ENCODE measurements at regions not wholly inside any gene's neighbourhood (a gene's known extent, or its start where the extent isn't known, plus 50 kb on each side); places are given as distances from the start of the nearest gene placed in this dataset.

- Histone ChIP-seq H3K79me2 (ENCODE audit: insufficient read depth, low read depth, low read length) (no peaks in the 10 kb centered on the region), H3K4me2 (ENCODE audit: low read length) (no peak overlapping the region), H4K20me1 (ENCODE audit: insufficient read depth, low read length) (no peaks in the 10 kb centered on the region), H3K9me3 (ENCODE audit: low read length) (no peaks in the 10 kb centered on the region), H3K4me1 (ENCODE audit: insufficient read depth, low read length, poor library complexity, severe bottlenecking) (no peaks in the 10 kb centered on the region), H3K9me2 (ENCODE audit: insufficient read depth, low read length) (no peaks in the 10 kb centered on the region), H3K4me3 (ENCODE audit: low read depth, low read length, poor library complexity, severe bottlenecking) (no peak overlapping the region), H2AFZ (ENCODE audit: low read length) (no peak overlapping the region), H3K36me3 (ENCODE audit: insufficient read depth, low read length) (no peaks in the 10 kb centered on the region), H3K27ac (ENCODE audit: low read depth, low read length, poor library complexity, severe bottlenecking) (no peak overlapping the region)
- TF ChIP-seq CTCF (conservative IDR thresholded peaks at IDR 0.05; ENCODE audit: low read length) = no peak
- no peak for TF ChIP-seq EZH2phosphoT487 (IDR thresholded peaks at IDR 0.05; ENCODE audit: borderline replicate concordance, low read depth, low read length)
- ChIA-PET POLR2A (no interaction called here), CTCF (ENCODE audit: unreplicated experiment) (no interaction called here)
- no TSS peak for BruUV-seq (replicated peaks)
- intact Hi-C loops (cut with micrococcal nuclease; ENCODE audit: unreplicated experiment) = no loop called here
- no peak for DNase-seq (ENCODE audit: low spot score)
These were observed 269.8 kb upstream of the PWP1 start for GRCh38 chr12:107415834-107416233.

GRCh38 chr12:107417004-107417403 is 268.6 kb upstream of the PWP1 start:
- H3K79me2 ChIP-seq (ENCODE audit: insufficient read depth, low read depth, low read length) = no peaks in the 10 kb centered on the region
- no TSS peak for BruUV-seq (replicated peaks)
- no peaks in the 10 kb centered on the region for H3K4me1 ChIP-seq (ENCODE audit: insufficient read depth, low read length, poor library complexity, severe bottlenecking)
- H3K4me3 ChIP-seq (ENCODE audit: low read depth, low read length, poor library complexity, severe bottlenecking) = no peak overlapping the region
- no peaks in the 10 kb centered on the region for H3K9me3 ChIP-seq (ENCODE audit: low read length)
- intact Hi-C loops (cut with micrococcal nuclease; ENCODE audit: unreplicated experiment) = no loop called here
- ChIA-PET CTCF (ENCODE audit: unreplicated experiment) (no interaction called here), POLR2A (no interaction called here)
- TF ChIP-seq EZH2phosphoT487 (IDR thresholded peaks at IDR 0.05; ENCODE audit: borderline replicate concordance, low read depth, low read length) (no peak), CTCF (conservative IDR thresholded peaks at IDR 0.05; ENCODE audit: low read length) (no peak)
- H2AFZ ChIP-seq (ENCODE audit: low read length) = no peak overlapping the region
- H3K9me2 ChIP-seq (ENCODE audit: insufficient read depth, low read length) = no peaks in the 10 kb centered on the region
- no peaks in the 10 kb centered on the region for H4K20me1 ChIP-seq (ENCODE audit: insufficient read depth, low read length)
- H3K36me3 ChIP-seq (ENCODE audit: insufficient read depth, low read length) = no peaks in the 10 kb centered on the region
- H3K27ac ChIP-seq (ENCODE audit: low read depth, low read length, poor library complexity, severe bottlenecking) = no peak overlapping the region
- no peak for DNase-seq (ENCODE audit: low spot score)
- H3K4me2 ChIP-seq (ENCODE audit: low read length) = no peak overlapping the region

- Histone ChIP-seq H3K36me3 (ENCODE audit: insufficient read depth, low read length) (no peaks in the 10 kb centered on the region), H2AFZ (ENCODE audit: low read length) (no peak overlapping the region), H3K9me3 (ENCODE audit: low read length) (no peaks in the 10 kb centered on the region), H4K20me1 (ENCODE audit: insufficient read depth, low read length) (no peaks in the 10 kb centered on the region), H3K9me2 (ENCODE audit: insufficient read depth, low read length) (no peaks in the 10 kb centered on the region), H3K27ac (ENCODE audit: low read depth, low read length, poor library complexity, severe bottlenecking) (no peak overlapping the region), H3K4me3 (ENCODE audit: low read depth, low read length, poor library complexity, severe bottlenecking) (no peak overlapping the region), H3K79me2 (ENCODE audit: insufficient read depth, low read depth, low read length) (no peaks in the 10 kb centered on the region), H3K4me2 (ENCODE audit: low read length) (no peak overlapping the region), H3K4me1 (ENCODE audit: insufficient read depth, low read length, poor library complexity, severe bottlenecking) (no peaks in the 10 kb centered on the region)
- ChIA-PET POLR2A (no interaction called here), CTCF (ENCODE audit: unreplicated experiment) (no interaction called here)
- no peak for DNase-seq (ENCODE audit: low spot score)
- TF ChIP-seq CTCF (conservative IDR thresholded peaks at IDR 0.05; ENCODE audit: low read length) (no peak), EZH2phosphoT487 (IDR thresholded peaks at IDR 0.05; ENCODE audit: borderline replicate concordance, low read depth, low read length) (no peak)
- BruUV-seq (replicated peaks) = no TSS peak
- intact Hi-C loops (cut with micrococcal nuclease; ENCODE audit: unreplicated experiment) = no loop called here
These were observed 266.6 kb upstream of the PWP1 start for GRCh38 chr12:107418981-107419380.
